Esophagus mucosa (tissue), 1 donor: ENCODE measurements at regions not wholly inside any gene's neighbourhood (a gene's known extent, or its start where the extent isn't known, plus 50 kb on each side); places are given as distances from the start of the nearest gene placed in this dataset.

ENCODE experiments used
- ATAC-seq: fragments of 200-7000 bp; cut with Tn5 transposase; one replicate; pipeline ENCODE4 v1.9.1; 2020
- donor health status: DM: yes; HTN: yes; CAD: no.

DNA sequence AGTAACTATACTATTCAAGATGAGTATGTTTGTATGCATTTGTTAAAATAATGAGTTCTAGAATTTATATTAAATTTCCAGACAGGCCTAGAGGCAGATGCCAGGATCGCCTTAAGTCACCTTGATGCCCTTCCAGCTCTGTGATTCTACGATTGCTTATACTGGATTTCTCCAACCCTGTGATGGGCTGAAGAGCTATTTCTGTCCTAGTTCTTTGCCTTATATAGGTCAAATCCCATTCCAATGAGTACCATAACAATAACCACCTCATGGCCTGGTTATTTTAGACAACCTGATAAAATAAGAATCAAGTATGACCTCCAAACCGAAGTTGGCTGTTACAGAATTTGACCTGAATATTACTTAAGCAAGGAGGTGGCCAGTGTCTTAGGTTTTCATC, 79.8 kb upstream of the BLID start:
- ATAC-seq: no peak

DNA sequence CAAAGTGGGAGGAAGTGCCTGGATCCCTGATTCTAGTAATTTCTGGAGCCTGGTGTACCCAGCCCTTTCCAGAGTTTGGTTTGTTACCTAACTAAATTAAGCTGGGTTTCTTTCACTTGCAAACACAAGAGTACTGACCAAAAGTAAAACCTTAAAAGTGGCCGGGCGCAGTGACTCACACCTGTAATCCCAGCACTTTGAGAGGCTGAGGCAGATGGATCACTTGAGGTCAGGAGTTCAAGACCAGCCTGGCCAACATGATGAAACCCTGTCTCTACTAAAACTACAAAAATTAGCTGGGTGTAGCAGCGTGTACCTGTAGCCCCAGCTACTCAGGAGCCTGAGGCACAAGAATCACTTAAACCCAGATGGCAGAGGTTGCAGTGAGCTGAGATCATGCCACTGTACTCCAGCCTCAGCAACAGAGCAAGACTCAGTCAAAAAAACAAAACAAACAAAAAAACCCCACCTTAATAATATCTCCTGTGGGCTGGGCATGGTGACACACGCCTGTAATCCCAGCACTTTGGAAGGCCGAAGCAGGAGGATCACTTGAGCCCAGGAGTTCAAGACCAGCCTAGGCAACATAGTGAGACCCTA, 78.0 kb upstream of the BLID start:
- ATAC-seq: peak; percentile 42

DNA sequence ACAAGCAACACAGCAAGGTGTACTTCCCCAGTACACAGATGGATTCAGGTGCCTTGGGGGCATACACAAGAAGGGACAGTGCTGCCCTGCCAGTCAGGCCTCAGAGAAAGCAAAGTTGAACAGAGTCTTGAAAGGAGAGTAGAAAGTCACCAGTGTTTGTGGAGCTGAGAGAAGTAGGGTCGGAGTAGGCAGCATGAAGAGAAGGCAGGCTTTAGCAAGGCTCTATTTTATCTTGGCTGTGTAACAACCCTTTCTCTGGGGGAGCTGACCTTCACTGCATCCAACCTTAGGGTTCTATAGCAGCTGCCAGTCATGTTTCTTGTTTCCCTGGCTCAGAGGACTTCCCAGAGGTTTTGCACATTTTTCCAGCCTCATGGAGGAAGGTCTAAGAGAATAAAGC, 77.4 kb upstream of the BLID start:
- no peak for ATAC-seq

DNA sequence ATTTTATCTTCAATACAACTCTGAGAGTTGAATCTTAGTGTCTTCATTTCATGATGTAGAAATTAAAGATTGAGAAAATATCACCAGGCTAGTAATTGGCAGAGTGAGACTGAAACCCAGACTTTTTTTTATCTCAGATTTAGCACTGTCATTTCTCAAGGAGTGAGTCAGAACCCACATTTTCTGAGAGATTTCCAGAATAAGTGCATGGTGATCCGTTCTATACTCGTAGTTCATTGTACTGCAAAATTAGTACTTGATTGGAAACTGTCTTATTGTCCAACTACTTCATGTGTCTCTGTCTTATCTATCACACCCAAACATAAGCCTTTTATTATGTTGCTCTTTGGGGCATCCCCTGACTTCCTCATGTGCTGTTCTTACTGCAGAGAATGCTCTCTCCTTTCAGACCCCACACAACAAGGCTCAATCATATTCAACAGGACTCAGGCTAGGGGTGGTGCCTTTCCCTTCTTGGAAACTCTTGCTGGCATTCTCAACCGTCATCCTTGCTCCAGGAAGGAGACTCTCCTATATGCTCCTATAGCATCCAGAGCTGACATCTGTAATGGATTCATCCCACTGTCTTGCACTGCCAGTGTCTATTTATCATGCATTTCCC, 76.7 kb upstream of the BLID start:
- ATAC-seq: no peak

DNA sequence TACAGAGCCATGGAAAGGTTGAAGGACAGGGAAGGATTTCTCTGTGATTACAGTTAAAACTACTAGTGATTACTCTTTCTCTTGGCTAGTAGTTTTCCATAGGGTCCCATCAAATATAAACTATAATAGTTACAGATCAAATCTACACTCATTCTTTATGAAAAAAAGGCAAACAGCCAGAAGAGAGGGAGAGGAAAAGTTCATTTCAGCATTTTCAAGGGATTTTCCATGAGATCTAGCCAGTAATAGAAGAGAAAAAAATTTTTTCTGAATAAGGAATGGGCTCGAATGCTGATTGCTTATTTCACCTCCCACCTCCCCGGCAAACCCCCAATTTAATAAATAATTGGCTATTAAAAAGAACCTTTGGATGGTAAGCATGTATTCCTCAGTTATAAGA, 74.8 kb upstream of the BLID start:
- ATAC-seq: no peak

DNA sequence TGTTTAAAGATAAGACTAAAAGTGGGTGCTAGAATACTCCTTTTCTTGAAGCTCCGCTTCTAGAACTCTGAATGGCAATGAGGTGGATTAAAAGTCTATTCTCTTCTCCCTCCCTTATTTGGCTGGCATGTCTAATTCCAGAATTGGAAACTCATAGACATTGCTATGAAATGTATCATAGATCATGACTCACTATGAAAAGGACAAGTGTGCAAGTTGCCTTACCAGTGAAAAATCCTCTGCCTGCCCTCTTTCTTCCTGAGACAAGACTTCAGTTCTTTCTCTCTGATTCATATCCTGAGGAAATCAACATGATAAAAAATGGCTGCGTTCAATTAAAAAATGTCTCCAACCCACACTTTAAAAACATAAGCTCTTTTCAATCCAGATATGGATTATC, 73.2 kb upstream of the BLID start:
- ATAC-seq: peak; percentile 87

DNA sequence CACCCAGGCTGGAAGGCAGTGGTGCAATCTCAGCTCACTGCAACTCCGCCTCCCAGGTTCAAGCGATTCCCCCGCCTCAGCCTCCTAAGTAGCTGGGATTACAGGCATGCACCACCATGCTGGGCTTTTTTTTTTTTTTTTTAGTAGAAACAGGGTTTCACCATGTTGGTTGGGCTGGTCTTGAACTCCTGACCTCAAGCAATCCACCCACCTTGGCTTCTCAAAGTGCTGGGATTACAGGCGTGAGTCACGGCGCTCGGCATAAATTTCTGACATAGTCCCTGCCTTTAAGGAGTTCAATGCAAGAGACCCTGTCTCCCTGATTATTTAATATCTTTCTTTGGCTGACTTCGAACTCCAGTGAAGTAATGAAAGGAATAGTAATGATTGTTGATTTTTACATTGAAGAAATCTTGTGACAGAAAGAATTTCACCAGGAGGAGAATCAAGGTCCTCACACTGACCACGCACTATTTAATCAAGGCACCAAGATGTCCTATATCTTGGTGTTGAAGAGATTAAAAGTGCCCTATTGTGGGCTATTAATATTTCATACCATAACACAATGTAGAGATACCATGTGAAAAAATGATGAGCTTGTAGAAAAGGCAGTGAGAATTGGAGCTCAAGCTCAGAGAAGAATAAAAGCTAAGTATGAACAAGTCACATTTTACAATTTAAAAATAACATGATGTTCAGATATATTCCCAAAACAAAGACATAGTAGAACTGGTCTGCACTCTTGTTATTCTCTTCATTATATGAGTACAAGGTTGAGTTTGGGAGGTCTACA, 71.6 kb upstream of the BLID start:
- ATAC-seq: no peak

DNA sequence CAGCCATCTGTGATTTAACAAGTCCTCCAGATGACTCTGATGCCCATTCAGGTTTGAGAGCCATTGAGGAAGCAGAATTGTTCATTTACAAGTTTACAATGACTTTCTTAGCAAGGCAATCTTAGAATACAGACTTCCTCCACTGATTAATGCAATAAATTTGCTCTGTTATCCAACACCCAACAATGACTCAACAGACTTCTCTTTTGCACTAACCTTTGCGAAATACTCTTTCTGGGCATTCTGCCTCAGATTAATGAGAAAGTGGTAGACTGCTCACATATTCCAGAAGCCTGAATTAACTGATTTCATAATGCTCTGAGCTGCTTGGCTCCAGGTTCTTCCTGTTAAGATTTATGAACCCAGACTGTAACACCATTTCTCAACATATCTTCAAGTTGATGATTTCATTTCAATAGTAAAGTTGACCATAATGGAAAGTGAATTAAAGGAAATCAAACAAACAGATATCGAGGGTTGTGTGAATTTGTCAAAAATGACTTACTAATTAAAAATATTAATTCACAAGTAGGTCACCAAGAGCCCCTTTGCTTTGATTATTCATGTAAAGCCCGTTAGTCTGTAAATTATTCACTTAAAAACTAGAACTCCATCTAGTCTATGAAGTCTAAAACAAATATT, 70.5 kb upstream of the BLID start:
- ATAC-seq: peak; percentile 88

DNA sequence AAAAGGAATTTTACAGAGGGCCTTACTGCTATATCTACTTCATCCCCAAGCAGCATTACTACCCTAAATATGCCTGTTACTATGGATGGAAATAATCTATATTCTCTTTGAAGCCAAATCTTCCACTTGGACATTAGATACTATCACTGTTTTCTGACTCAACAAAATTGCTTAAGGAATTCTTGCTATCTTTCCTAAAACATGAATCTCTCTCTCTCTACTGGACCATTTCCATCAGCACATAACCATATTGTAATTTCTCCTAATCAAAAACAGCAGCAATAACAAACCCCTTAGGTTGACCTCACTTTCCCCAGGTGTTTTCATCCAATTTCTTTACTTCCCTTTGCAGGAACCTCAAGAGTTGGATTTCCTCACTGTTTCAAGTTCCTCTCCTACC, 67.9 kb upstream of the BLID start:
- ATAC-seq: no peak

DNA sequence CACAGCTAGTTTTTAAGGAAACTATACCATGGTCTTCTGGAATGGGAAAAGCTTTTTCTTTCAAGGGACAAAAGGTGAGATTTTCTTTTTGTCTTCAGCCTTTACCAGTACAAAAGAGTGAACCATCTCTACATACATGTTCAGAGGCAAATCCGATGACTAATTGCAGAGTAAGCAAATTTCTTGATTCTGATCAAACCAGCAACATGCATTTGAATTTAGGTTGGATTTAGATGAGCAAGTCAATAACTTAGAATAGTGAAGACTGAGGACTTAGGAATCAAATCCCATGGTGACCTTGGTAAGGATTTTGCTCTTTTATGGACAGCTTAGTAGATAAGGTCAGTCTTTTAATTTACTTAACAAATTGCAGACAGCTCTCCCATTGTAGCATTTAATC, 65.9 kb upstream of the BLID start:
- ATAC-seq: peak; percentile 19

DNA sequence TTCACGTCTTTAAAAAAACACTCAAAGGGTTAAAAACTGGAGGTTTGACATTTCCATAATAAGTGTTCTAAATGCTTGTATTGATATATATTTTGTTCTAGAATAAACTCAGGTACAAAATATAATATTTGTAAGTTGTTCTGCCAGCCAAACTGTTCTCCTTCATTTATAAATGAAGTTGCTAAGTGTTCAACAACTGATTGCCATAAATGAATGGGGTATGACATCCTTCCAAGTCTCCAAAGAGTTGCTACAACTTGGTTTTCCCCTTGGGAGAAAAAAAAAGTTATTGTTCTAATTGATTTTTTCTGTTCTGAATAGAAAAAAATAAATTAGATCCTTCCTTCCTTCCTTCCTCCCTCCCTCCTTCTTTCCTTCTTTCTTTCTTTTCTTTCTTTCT, 65.4 kb upstream of the BLID start:
- no peak for ATAC-seq

DNA sequence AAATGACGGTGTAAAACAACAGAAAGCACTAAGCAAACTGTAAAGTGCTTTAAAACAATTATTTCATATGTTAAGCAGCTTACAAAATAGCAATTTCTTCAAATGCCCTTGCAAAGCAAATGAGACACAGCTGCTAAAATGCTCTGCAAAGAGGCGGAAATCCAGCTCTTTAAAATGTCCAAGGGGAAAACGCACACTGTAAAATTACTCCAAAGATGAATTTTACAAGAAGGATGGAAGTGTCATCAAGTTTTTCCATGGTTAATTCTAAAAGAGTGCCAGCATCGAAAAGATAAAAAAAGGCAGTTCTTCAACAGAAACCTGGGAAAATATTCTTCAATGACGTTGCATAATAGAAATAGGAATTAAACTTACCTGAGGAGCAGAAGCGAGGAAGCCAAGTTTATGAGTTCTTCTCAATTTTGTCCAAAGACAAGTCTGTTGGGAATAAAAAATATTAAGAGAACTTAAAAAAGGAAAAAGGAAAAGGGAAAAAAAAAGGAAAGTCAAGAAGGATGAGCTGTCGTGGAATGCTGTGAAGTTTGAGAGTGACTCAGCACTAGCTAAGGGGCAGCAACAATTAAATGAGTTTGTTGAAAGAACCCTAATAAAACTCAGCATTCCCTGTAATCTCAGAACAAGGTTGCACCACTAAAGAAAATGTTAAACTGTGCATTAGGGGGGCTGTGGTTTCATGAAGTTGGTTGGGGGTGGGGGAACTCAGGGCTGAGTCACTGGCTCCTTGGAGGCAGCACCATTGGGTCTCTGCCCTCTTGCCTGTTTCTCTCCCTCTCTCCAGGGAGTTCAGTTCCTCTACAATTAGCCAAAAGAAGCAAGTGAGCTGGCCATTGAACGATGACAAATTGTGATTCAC, 64.2 kb upstream of the BLID start:
- no peak for ATAC-seq

DNA sequence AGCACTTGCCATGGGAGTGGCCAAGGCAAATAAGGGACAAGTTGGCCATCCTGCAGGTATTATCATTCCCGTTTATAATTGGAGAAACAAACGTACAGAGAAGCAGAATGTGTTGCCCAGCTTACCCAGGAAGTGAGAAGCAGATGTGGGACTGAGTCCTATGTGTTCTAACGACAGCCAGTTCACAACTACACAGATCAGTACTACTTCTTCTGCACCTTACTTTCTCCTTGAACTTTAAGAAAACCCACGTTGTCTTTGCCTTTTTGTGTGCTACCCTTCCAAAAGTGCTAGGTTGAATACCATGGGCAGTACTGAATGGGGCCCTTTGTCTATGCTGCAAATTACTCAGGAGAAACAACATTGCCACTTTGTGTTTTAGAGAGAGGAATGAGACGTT, 62.8 kb upstream of the BLID start:
- ATAC-seq: no peak

DNA sequence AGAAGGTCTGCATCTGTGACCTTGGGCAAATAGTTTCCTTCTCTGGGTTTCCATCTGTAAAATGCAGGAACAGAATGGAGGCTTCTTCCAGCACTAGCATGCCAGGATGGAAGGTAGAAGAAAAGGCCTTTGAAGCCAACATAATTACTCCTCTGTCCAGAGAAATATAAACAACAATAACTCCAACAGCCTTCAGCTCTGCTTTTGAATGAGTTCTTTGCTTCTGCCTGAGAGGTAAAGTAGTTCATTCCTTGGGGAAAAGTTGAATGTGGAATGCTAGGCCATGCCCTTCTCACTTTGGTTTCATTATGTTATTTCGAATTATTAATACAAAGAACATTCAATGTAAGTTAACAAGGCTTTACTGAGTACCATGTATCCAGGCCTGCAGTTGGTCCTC, 61.2 kb upstream of the BLID start:
- no peak for ATAC-seq

DNA sequence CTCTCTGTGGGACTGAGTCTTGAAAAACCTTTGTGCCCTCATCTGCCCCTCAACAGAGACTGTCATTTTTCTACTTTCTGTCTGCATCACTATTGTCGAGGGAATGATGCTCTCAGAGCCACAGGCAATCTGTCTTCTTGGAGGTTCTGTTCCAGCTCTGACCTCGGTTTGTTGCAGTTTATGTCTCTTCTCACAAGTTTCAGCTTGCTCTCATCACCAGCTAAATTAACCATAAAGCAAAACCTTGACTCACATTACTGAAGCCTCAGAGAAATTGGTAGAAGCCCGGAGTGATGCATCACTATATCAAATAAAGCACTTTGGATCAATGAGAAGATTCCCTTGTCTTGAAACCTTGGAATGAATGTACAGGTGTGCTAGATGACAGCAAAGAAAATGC, 60.6 kb upstream of the BLID start:
- ATAC-seq: no peak

DNA sequence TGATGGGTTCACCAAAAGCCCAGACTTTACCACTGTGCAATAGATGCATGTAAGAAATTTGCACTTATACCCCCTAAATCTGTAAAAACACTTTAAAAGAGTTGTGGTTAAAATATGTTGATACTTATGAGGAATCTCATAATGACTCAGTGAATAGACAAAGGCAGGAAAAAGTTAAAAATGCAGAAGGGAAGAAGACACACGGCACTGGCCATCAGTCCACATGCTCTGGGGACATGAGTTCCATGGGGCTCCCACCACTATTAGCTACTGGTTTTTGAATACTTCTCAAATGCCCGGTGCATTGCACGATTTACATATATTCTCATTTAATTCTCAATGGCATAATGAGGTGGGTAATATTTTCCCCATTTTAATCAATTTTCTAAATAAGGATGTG, 59.3 kb upstream of the BLID start:
- no peak for ATAC-seq

DNA sequence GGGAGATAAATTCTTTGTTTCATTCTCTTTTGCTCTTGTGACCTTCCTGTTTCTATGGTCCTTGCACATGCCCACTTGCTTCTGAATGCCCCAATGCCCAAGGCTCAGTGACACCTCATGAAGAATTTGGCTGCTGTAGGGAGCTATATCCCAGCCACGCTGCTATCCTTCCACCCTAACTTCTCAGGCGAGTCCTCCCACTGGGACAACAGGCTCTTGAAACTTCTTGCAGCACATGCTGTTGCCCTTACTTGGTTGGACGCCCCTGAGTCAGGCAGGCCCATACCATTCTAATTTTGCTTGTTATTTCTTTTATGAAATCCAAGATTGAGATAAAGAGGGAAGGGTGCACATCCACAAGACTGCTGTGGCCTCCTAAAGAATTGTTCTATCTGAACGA, 57.6 kb upstream of the BLID start:
- ATAC-seq: no peak

DNA sequence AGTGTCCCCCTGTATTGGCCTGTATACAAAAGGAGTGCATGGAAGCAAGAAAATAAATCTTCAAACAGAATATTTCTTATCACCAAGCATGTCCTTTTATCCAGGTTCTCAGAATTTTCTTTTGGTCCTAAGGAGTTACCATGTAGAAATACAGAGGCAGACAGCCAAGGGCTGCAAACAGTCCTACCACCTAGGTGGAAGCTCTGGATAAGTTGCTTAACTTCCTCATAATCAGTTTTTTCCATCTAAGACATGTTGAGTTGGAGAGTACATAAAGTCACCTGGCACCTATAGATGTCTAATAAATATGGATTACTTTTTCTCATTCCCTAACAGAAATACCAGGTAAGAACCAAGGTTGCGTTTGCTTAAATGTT, 57.0 kb upstream of the BLID start:
- ATAC-seq: no peak

DNA sequence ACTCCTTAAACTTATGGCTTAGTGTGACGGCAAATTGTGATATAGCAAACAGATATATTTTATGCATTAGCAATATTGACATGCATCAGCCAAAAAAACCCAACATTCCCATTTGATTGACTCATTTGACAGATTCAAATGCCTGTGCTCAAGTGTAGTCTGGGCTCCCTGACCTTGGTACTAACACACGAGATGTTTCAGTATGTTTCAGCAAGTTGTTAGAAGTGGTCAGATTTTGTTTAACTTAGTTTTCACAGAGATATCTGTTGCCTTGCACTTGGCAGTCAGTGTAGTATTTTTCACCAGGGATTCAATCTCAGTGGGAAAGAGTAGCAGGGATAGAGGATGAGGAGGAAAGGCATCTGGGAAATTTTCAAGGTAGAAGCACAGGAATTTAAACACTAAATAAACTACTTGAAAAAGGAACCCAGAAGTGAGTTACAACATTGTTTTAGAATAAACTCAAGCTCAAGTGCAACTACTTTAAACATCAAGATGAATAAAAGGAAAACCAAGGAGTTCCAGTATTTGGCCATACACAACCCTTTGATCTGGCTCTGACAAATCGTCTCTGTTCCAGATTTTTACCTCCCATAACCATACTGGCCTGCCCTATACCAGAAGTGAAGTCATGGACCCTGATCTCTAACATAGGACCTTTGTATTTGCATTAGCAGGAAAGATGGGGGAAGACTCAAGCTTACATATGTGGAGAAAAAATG, 56.5 kb upstream of the BLID start:
- no peak for ATAC-seq

DNA sequence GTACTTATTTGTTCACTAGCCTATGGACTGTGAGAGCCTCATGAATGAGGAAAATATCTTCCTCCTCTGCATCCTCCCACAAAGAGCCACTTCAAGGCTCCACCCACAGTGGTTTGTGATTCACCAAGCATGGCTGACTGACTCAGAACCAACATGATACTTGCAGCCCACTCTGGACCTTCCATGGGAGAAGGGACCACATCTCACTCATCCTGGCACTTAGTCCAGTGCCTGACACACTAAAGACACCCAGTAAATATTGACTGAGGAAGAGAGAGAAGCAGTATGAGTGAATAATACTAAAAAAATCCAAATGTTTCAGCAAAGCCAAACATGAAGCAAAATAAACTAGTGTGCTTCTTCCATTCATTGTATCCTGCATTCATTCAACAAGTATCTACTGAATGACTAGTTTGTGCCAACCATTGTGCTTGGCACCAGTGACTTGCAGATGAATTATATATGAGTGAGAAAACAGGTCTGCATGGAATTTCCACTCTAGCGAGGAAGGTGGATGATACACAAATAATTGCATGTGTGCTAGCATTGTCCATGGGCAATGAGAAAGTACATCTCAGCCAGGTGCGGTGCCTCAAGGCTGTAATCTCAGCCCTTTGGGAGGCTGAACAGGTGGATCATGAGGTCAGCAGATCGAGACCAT, 54.9 kb upstream of the BLID start:
- peak; percentile 64 for ATAC-seq

DNA sequence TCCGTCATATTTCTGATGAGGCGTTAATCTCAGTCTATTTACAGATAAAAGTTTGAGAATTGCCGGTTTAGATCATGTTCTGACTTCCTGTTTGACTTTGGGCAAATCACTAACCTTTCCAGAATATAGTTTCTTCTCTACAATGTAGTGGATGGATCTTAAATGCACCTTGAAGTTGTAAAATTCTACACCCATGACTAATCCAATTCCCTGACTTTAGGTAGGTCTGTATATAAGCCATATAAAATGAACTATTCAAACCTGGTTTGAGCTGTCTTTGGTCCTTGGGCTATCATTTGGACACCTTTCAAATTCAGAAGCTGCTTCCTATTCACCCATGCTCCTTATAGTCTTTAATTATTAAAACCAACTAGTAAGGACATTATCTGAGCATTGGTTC, 52.2 kb upstream of the BLID start:
- no peak for ATAC-seq

DNA sequence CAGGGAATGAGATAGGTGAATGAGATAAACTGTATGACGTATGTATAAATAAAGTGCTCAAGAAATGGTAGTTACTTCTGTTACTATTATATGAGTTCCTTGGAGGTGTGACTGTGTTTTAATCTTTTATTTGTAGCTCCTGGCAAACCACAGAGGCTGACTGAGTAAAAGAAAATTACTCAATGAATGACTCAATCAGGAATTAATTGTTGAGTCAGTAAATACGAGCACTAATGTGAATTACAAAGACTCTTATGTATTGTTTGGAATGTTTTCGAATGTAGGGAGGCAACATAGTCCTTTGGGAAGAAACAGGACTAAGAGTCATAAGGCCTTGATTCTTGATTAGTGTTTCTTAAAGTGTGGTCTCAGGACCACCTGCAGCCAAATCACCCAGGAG, 51.1 kb upstream of the BLID start:
- ATAC-seq: peak; percentile 89
